NB4 (cell line): ENCODE measurements at regions not wholly inside any gene's neighbourhood (a gene's known extent, or its start where the extent isn't known, plus 50 kb on each side); places are given as distances from the start of the nearest gene placed in this dataset.

ENCODE experiments used
- DNase-seq: peaks from one replicate; pipeline ENCODE4 v3.0.0; 2010; ENCODE audit warnings: low read depth
- H3K4me3 ChIP-seq: one replicate; pipeline ENCODE4 v1.5.1; 2011; ENCODE audit warnings: mild to moderate bottlenecking, low read depth, low read length, moderate library complexity
- MYC ChIP-seq: IDR thresholded peaks from 2 replicates; pipeline ENCODE4 v1.6.1; 2011; ENCODE audit warnings: low read depth, low read length
- POLR2A ChIP-seq: IDR thresholded peaks from 2 replicates; pipeline ENCODE4 v1.6.1; 2011; ENCODE audit warnings: mild to moderate bottlenecking; ENCODE audit not compliant: insufficient read length; ENCODE audit errors: extremely low read depth
- TF ChIP-seq, protein P1 (sequence below): IDR thresholded peaks from one replicate; pipeline ENCODE4 v1.5.1; 2012; ENCODE audit warnings: low read depth, low read length
- TF ChIP-seq, protein P2 (sequence below): IDR thresholded peaks from 2 replicates; pipeline ENCODE4 v1.6.1; 2011; ENCODE audit warnings: low read depth, low read length

DNA sequence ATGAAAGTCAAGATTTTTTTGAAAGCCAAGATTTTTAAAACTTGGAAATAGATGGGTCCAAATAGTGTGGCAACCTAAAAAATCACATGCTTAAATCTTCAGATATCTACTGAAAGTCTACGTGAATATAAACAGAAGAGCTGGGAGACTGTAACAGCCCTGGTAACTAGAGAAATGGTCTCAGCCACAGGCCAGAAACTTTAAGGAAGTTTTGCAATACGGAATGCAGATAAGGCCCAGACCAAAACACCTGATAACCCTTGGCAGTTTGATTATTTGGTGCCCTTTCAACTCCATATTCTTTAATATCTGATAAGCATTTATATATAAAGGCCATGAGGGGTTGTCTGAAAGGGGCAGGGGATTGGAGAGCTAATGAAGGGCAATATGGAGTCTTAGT, 537.3 kb upstream of the TGFBR2 start:
- H3K4me3 ChIP-seq: no peak overlapping the region
- TF ChIP-seq, protein P1, sequence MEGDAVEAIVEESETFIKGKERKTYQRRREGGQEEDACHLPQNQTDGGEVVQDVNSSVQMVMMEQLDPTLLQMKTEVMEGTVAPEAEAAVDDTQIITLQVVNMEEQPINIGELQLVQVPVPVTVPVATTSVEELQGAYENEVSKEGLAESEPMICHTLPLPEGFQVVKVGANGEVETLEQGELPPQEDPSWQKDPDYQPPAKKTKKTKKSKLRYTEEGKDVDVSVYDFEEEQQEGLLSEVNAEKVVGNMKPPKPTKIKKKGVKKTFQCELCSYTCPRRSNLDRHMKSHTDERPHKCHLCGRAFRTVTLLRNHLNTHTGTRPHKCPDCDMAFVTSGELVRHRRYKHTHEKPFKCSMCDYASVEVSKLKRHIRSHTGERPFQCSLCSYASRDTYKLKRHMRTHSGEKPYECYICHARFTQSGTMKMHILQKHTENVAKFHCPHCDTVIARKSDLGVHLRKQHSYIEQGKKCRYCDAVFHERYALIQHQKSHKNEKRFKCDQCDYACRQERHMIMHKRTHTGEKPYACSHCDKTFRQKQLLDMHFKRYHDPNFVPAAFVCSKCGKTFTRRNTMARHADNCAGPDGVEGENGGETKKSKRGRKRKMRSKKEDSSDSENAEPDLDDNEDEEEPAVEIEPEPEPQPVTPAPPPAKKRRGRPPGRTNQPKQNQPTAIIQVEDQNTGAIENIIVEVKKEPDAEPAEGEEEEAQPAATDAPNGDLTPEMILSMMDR: no peak
- TF ChIP-seq MYC (no peak), POLR2A (no peak)
- TF ChIP-seq, protein P2, sequence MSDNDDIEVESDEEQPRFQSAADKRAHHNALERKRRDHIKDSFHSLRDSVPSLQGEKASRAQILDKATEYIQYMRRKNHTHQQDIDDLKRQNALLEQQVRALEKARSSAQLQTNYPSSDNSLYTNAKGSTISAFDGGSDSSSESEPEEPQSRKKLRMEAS: no peak
- peak; percentile 6 for DNase-seq

DNA sequence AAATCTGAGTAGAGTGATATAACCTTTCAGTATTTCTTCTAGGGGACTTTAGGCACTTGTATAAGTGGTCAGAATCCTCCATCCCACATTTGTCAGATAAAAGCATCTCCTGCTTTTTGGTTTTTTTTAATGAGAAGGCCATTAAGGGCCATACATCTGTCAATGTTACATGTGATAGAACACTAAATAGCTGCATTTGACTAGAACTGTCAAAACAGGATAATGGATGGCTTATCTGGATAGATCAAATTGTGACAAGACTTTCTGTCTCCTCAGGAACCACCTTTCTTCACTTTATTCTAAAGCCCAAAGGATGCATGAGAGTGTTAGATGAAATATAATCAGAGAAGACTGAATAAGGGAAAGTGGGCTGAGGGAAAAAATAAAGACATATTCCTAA, 533.4 kb upstream of the TGFBR2 start:
- DNase-seq: no peak
- TF ChIP-seq, protein P2: no peak
- no peak for TF ChIP-seq POLR2A
- TF ChIP-seq, protein P1: no peak
- TF ChIP-seq MYC: no peak
- no peak overlapping the region for H3K4me3 ChIP-seq

DNA sequence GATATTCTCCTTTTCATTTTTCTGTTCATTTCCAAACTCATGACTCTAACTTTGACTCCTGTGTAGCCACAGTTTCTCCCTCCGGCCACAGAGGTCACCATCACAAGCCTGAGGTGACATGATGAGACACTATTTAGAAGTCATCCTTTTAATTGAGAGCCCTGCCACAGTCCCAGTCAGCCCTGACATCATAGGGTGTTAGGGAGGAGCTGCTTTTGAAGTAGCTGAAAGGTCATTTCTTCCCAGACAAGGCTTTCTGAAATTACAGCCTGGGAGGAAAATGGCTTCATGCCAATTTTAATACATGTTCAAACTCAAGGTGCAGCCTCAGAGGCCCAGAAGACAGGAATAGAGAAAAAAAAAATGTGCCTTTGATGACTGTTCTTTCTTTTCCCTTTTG, 532.8 kb upstream of the TGFBR2 start:
- no peak overlapping the region for H3K4me3 ChIP-seq
- DNase-seq: no peak
- TF ChIP-seq MYC (no peak), POLR2A (no peak)
- TF ChIP-seq, protein P1: no peak
- TF ChIP-seq, protein P2: no peak

DNA sequence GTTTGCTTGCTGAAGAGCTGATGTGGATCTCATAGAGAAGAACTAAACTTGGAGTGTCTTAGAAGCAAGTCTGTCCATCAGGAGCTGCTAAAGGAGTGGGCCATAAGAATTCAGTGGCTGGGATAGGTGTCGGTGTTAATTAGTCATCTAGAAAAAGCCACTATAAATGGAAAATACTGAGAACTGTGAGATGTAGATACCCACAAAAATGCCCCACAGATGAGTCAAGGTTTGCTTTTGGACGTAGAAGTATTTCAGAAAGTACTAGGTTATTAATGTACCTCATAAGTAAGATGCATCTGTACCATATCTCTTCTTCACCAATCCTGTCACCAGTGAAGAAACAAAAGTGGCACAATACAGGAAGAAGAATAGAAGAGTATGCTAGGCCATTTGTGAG, 530.9 kb upstream of the TGFBR2 start:
- DNase-seq: no peak
- H3K4me3 ChIP-seq: no peak overlapping the region
- TF ChIP-seq, protein P2: no peak

DNA sequence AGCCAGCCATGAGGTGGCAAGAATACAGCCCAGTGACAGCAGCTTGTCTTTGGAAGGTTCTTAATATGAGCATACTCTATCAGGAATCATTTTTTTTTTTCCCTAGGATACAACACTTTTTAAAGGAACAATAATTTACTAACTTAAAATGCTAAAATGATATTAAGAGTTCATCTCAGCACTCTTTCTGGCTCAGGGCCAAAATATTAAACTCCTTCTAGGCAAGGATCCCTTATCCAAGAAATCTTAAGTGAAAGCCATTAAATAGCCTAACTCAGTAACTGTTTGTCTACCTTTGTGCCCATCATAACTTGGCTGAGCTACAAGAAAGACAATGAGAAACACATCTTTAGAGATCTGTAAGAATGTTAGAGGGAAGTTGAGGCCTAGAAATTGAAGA, 529.5 kb upstream of the TGFBR2 start:
- DNase-seq: no peak
- no peak for TF ChIP-seq MYC
- TF ChIP-seq POLR2A: no peak
- TF ChIP-seq, protein P1: no peak
- TF ChIP-seq, protein P2: no peak
- H3K4me3 ChIP-seq: no peak overlapping the region

DNA sequence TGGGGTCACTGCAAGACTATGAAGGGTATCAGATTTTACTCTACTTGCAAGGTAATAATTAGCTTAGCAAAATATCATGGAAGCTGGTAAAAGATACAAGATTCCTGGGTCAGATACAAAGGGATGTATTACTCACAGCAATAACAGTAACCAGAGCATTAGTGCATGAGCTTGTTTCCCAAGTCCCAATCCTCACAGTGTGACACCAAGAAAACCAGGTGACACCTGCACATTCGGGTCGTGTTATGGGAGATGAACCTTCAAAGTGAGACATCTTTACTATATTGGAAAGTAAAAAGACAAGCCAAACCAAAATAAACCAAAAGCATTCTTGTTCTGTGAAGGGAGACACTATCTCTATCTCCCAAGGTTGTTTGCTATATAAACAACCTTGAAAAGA, 528.7 kb upstream of the TGFBR2 start:
- H3K4me3 ChIP-seq: no peak overlapping the region
- no peak for DNase-seq
- TF ChIP-seq, protein P1: no peak

DNA sequence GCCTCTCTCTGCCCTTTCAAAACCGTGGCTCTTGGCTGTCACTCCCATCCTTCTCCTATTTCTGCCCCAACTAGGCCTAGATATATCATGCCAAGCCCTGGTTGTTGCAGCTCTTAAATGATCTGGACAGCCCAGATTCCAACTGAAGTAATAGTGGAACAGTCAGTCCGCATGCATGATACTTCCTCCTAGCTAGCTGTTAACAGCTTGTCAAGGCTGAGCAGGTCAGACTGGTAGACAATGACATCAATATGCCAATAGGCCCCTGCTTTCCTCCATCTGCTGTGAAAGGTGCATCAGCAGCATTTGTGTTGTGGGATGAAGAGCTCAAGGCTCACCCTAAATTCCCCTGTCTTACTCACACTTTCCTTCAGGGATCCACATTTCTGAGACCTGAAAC, 527.7 kb upstream of the TGFBR2 start:
- TF ChIP-seq, protein P1: no peak
- TF ChIP-seq MYC (no peak), POLR2A (no peak)
- TF ChIP-seq, protein P2: no peak
- no peak overlapping the region for H3K4me3 ChIP-seq
- no peak for DNase-seq
